Parathyroid adenoma (tissue), 2 donors: ENCODE measurements at regions not wholly inside any gene's neighbourhood (a gene's known extent, or its start where the extent isn't known, plus 50 kb on each side); places are given as distances from the start of the nearest gene placed in this dataset.

Source experiments
- H2AFZ ChIP-seq: fragments of 300-600 bp; sonication (generic); one replicate; pipeline ENCODE4 v1.7.0; 2017; ENCODE audit warnings: antibody characterized with exemption, mild to moderate bottlenecking
- H3K27ac ChIP-seq: fragments of 300-600 bp; sonication (generic); one replicate; pipeline ENCODE4 v1.7.0; 2017
- H3K27me3 ChIP-seq: fragments of 300-600 bp; sonication (generic); one replicate; pipeline ENCODE4 v1.7.0; 2017; ENCODE audit warnings: low read length; ENCODE audit not compliant: control insufficient read depth, insufficient read depth
- H3K36me3 ChIP-seq: fragments of 300-600 bp; sonication (generic); one replicate; pipeline ENCODE4 v1.7.0; 2017; ENCODE audit warnings: low read length; ENCODE audit not compliant: control insufficient read depth, insufficient read depth
- H3K4me1 ChIP-seq: fragments of 300-600 bp; sonication (generic); one replicate; pipeline ENCODE4 v1.7.0; 2017; ENCODE audit warnings: control low read depth
- H3K4me2 ChIP-seq: fragments of 300-600 bp; sonication (generic); one replicate; pipeline ENCODE4 v1.7.0; 2017; ENCODE audit warnings: low read length
- H3K4me3 ChIP-seq: fragments of 300-600 bp; sonication (generic); one replicate; pipeline ENCODE4 v1.7.0; 2017; ENCODE audit warnings: low read depth, low read length
- H3K79me2 ChIP-seq: fragments of 300-600 bp; sonication (generic); one replicate; pipeline ENCODE4 v1.7.0; 2017; ENCODE audit warnings: control low read depth
- H3K9ac ChIP-seq: fragments of 300-600 bp; sonication (generic); one replicate; pipeline ENCODE4 v1.7.0; 2017; ENCODE audit warnings: mild to moderate bottlenecking
- H3K9me3 ChIP-seq: fragments of 300-600 bp; sonication (generic); one replicate; pipeline ENCODE4 v1.7.0; 2017; ENCODE audit warnings: low read length; ENCODE audit not compliant: control insufficient read depth
- CTCF ChIP-seq: fragments of 300-600 bp; sonication (generic); IDR thresholded peaks from one replicate; pipeline ENCODE4 v1.7.0; 2017; ENCODE audit warnings: antibody characterized with exemption, mild to moderate bottlenecking
- donor health status: primary hyperparathyroidism.

GRCh38 chr1:8242498-8242897 lies 75.4 kb upstream of the SLC45A1 start:
- no peaks in the 10 kb centered on the region for H3K4me1 ChIP-seq
- H3K9me3 ChIP-seq: no peaks in the 10 kb centered on the region
- H3K36me3 ChIP-seq: no peaks in the 10 kb centered on the region
- no peak overlapping the region for H2AFZ ChIP-seq
- H3K4me2 ChIP-seq: no peak overlapping the region
- H3K27me3 ChIP-seq: no peaks in the 10 kb centered on the region
- H3K9ac ChIP-seq: no peak overlapping the region
- H3K4me3 ChIP-seq: no peak overlapping the region
- H3K79me2 ChIP-seq: no peaks in the 10 kb centered on the region
- TF ChIP-seq CTCF: no peak
- H3K27ac ChIP-seq: no peak overlapping the region

GRCh38 chr1:8241417-8242014 lies 76.4 kb upstream of the SLC45A1 start:
- Histone ChIP-seq H2AFZ (no peak overlapping the region), H3K36me3 (no peaks in the 10 kb centered on the region), H3K9me3 (no peaks in the 10 kb centered on the region), H3K4me3 (no peak overlapping the region), H3K4me2 (no peak overlapping the region), H3K4me1 (no peaks in the 10 kb centered on the region), H3K27me3 (no peaks in the 10 kb centered on the region), H3K9ac (no peak overlapping the region), H3K79me2 (no peaks in the 10 kb centered on the region), H3K27ac (no peak overlapping the region)
- TF ChIP-seq CTCF: no peak

GRCh38 chr1:8239306-8240023 lies 78.4 kb upstream of the SLC45A1 start:
- TF ChIP-seq CTCF: no peak
- H3K27me3 ChIP-seq: no peaks in the 10 kb centered on the region
- no peak overlapping the region for H3K27ac ChIP-seq
- H2AFZ ChIP-seq: no peak overlapping the region
- no peak overlapping the region for H3K9ac ChIP-seq
- H3K79me2 ChIP-seq: no peaks in the 10 kb centered on the region
- H3K4me2 ChIP-seq: no peak overlapping the region
- H3K9me3 ChIP-seq: no peaks in the 10 kb centered on the region
- H3K36me3 ChIP-seq: no peaks in the 10 kb centered on the region
- no peaks in the 10 kb centered on the region for H3K4me1 ChIP-seq
- H3K4me3 ChIP-seq: no peak overlapping the region

GRCh38 chr1:8239039-8239305 lies 78.9 kb upstream of the SLC45A1 start:
- Histone ChIP-seq H3K4me3 (no peak overlapping the region), H2AFZ (no peak overlapping the region), H3K9me3 (no peaks in the 10 kb centered on the region), H3K4me1 (no peaks in the 10 kb centered on the region), H3K9ac (no peak overlapping the region), H3K79me2 (no peaks in the 10 kb centered on the region), H3K4me2 (no peak overlapping the region), H3K27ac (no peak overlapping the region), H3K27me3 (no peaks in the 10 kb centered on the region), H3K36me3 (no peaks in the 10 kb centered on the region)
- no peak for TF ChIP-seq CTCF
